Spleen (tissue), 7 donors: ENCODE measurements at regions not wholly inside any gene's neighbourhood (a gene's known extent, or its start where the extent isn't known, plus 50 kb on each side); places are given as distances from the start of the nearest gene placed in this dataset.

ENCODE experiments used
- CTCF ChIP-seq, 11 experiments: fragments of 200-600 bp in 7 of 11; fragments of 450-650 bp in 4 of 11; sonication (generic) in 4 of 11; IDR thresholded peaks in 8 of 11; conservative IDR thresholded peaks in 3 of 11; 1 replicate in 7 of 11; 2 replicates in 4 of 11; pipeline versions ENCODE4 v1.4.0 to v1.8.0; 2016 to 2021; ENCODE audit warnings: antibody characterized with exemption in 11 of 11, inconsistent platforms in 4 of 11, mild to moderate bottlenecking in 1 of 11
- POLR2A ChIP-seq, 3 donors: fragments of 450-650 bp; IDR thresholded peaks; one replicate each; pipeline ENCODE4 v1.5.1; 2017; ENCODE audit warnings: antibody characterized with exemption in 3 of 3, mild to moderate bottlenecking in 1 of 3
- donor health status: DM: no; HTN: no; CAD: no; lungs with moderate emphysema.
- donor health status: DM: no; HTN: no; CAD: no.
- donor health status: DM: no; HTN: no; CAD: no.

- TF ChIP-seq CTCF (IDR thresholded peaks at IDR 0.05 in 8 of 11, conservative IDR thresholded peaks at IDR 0.05 in 3 of 11) (no peak), POLR2A (IDR thresholded peaks at IDR 0.05) (no peak)
Measured at GRCh38 chr13:105255472-105255871, 1280.0 kb downstream of the EFNB2 start.
